H9 (cell line): ENCODE measurements at regions not wholly inside any gene's neighbourhood (a gene's known extent, or its start where the extent isn't known, plus 50 kb on each side); places are given as distances from the start of the nearest gene placed in this dataset.

ENCODE experiments used
- DNase-seq: peaks from one replicate; pipeline ENCODE4 v3.0.0-alpha.2; 2017
- H2AFZ ChIP-seq: one replicate; pipeline ENCODE4 v1.6.1; 2013; ENCODE audit warnings: mild to moderate bottlenecking, low read length, control low read depth, moderate library complexity
- H2AK5ac ChIP-seq: 2 replicates; pipeline ENCODE4 v1.6.1; 2013; ENCODE audit warnings: low read length, control low read depth, mixed read lengths; ENCODE audit not compliant: insufficient read length
- H2BK120ac ChIP-seq: one replicate; pipeline ENCODE4 v1.6.1; 2013; ENCODE audit warnings: low read depth, mild to moderate bottlenecking, low read length, control low read depth, inconsistent platforms; ENCODE audit not compliant: poor library complexity, severe bottlenecking
- H2BK12ac ChIP-seq: 2 replicates; pipeline ENCODE4 v1.6.1; 2013; ENCODE audit warnings: low read length, control low read depth, mixed read lengths, low read depth; ENCODE audit not compliant: insufficient read length
- H2BK15ac ChIP-seq: 2 replicates; pipeline ENCODE4 v1.6.1; 2013; ENCODE audit warnings: low read depth, low read length, control low read depth
- H2BK20ac ChIP-seq: one replicate; pipeline ENCODE4 v1.6.1; 2013; ENCODE audit warnings: low read depth, mild to moderate bottlenecking, low read length, control low read depth, inconsistent platforms; ENCODE audit not compliant: poor library complexity, severe bottlenecking
- H2BK5ac ChIP-seq: 2 replicates; pipeline ENCODE4 v1.6.1; 2013; ENCODE audit warnings: low read length, control low read depth, mixed read lengths; ENCODE audit not compliant: insufficient read length
- H3K14ac ChIP-seq: 2 replicates; pipeline ENCODE4 v1.6.1; 2013; ENCODE audit warnings: low read length, control low read depth; ENCODE audit not compliant: insufficient read depth
- H3K18ac ChIP-seq: 2 replicates; pipeline ENCODE4 v1.6.1; 2013; ENCODE audit warnings: low read depth, mild to moderate bottlenecking, mixed read lengths, low read length, control low read depth; ENCODE audit not compliant: insufficient read length
- H3K23ac ChIP-seq: 2 replicates; pipeline ENCODE4 v1.6.1; 2013; ENCODE audit warnings: low read length, control low read depth, mixed read lengths, low read depth; ENCODE audit not compliant: insufficient read length
- H3K23me2 ChIP-seq: 2 replicates; pipeline ENCODE4 v1.6.1; 2013; ENCODE audit warnings: low read depth, mild to moderate bottlenecking, mixed read lengths, low read length, control low read depth; ENCODE audit not compliant: insufficient read length, poor library complexity, severe bottlenecking
- H3K27ac ChIP-seq: 2 replicates; pipeline ENCODE4 v1.5.1; 2013; ENCODE audit warnings: low read length, control low read depth, mixed read lengths, low read depth; ENCODE audit not compliant: insufficient read length
- H3K27me3 ChIP-seq: 2 replicates; pipeline ENCODE4 v1.6.1; 2013; ENCODE audit warnings: low read length, control low read depth, inconsistent platforms; ENCODE audit not compliant: insufficient read depth
- H3K4ac ChIP-seq: 2 replicates; pipeline ENCODE4 v1.6.1; 2013; ENCODE audit warnings: low read depth, mild to moderate bottlenecking, control low read depth, inconsistent platforms, low read length, moderate library complexity
- H3K4me1 ChIP-seq: 2 replicates; pipeline ENCODE4 v1.6.1; 2013; ENCODE audit warnings: low read length, control low read depth, inconsistent platforms; ENCODE audit not compliant: insufficient read depth
- H3K4me2 ChIP-seq: 2 replicates; pipeline ENCODE4 v1.6.1; 2013; ENCODE audit warnings: low read length, control low read depth, mixed read lengths; ENCODE audit not compliant: insufficient read length, insufficient read depth
- H3K56ac ChIP-seq: 2 replicates; pipeline ENCODE4 v1.6.1; 2013; ENCODE audit warnings: low read depth, mild to moderate bottlenecking, mixed read lengths, low read length, control low read depth; ENCODE audit not compliant: insufficient read length
- H3K79me1 ChIP-seq: 2 replicates; pipeline ENCODE4 v1.6.1; 2013; ENCODE audit warnings: low read depth, mild to moderate bottlenecking, moderate library complexity, low read length, control low read depth, inconsistent platforms; ENCODE audit not compliant: insufficient read depth, poor library complexity, severe bottlenecking
- H3K79me2 ChIP-seq: 2 replicates; pipeline ENCODE4 v1.6.1; 2013; ENCODE audit warnings: low read length, control low read depth, inconsistent platforms; ENCODE audit not compliant: insufficient read depth
- H3K9ac ChIP-seq: 2 replicates; pipeline ENCODE4 v1.6.1; 2013; ENCODE audit warnings: low read length, control low read depth, mixed read lengths; ENCODE audit not compliant: insufficient read length; ENCODE audit errors: extremely low read depth
- H3K9me3 ChIP-seq: one replicate; pipeline ENCODE4 v1.6.1; 2013; ENCODE audit warnings: low read depth, low read length, inconsistent platforms; ENCODE audit not compliant: control insufficient read depth
- H3T11ph ChIP-seq: one replicate; pipeline ENCODE4 v1.6.1; 2013; ENCODE audit warnings: mild to moderate bottlenecking, low read length, control low read depth, inconsistent platforms
- H4K20me1 ChIP-seq: one replicate; pipeline ENCODE4 v1.6.1; 2013; ENCODE audit not compliant: control insufficient read depth, insufficient read length, insufficient read depth
- H4K5ac ChIP-seq: 2 replicates; pipeline ENCODE4 v1.6.1; 2013; ENCODE audit warnings: low read depth, mild to moderate bottlenecking, mixed read lengths, low read length, control low read depth; ENCODE audit not compliant: insufficient read length
- H4K8ac ChIP-seq: replicated peaks from 2 replicates; pipeline ENCODE4 v1.6.1; 2013; ENCODE audit warnings: low read length, control low read depth, mixed read lengths, low read depth; ENCODE audit not compliant: insufficient read length
- H4K91ac ChIP-seq: 2 replicates; pipeline ENCODE4 v1.6.1; 2013; ENCODE audit warnings: low read depth, mild to moderate bottlenecking, moderate library complexity, mixed read lengths, low read length, control low read depth; ENCODE audit not compliant: insufficient read length
- H3K27ac Mint-ChIP-seq, 3 experiments: 2 replicates in 2 of 3; 3 replicates in 1 of 3; pipeline ENCODE4 v1.8.0; 2020 to 2021; ENCODE audit warnings: mixed read lengths in 3 of 3, mild to moderate bottlenecking in 1 of 3, moderate library complexity in 1 of 3
- H3K27me3 Mint-ChIP-seq: 2 replicates; pipeline ENCODE4 v1.8.0; 2021; ENCODE audit warnings: low read depth, mild to moderate bottlenecking, moderate library complexity, mixed read lengths
- H3K36me3 Mint-ChIP-seq, 3 experiments: 2 replicates in 2 of 3; 3 replicates in 1 of 3; pipeline ENCODE4 v1.8.0; 2020 to 2021; ENCODE audit warnings: low read depth in 3 of 3, mixed read lengths in 3 of 3; ENCODE audit not compliant: insufficient read depth in 1 of 3
- H3K4me1 Mint-ChIP-seq, 2 experiments: 2 replicates each; pipeline ENCODE4 v1.8.0; 2020; ENCODE audit warnings: mixed read lengths in 2 of 2
- H3K4me3 Mint-ChIP-seq, 2 experiments: 2 replicates in 1 of 2; 3 replicates in 1 of 2; pipeline ENCODE4 v1.8.0; 2020 to 2021; ENCODE audit warnings: mild to moderate bottlenecking in 2 of 2, mixed read lengths in 2 of 2, moderate library complexity in 1 of 2
- H3K9me3 Mint-ChIP-seq, 2 experiments: 2 replicates in 1 of 2; 3 replicates in 1 of 2; pipeline ENCODE4 v1.8.0; 2020; ENCODE audit warnings: mild to moderate bottlenecking in 2 of 2, mixed read lengths in 2 of 2, moderate library complexity in 1 of 2
- CTCF ChIP-seq: fragments of 200-600 bp; sonication (generic); conservative IDR thresholded peaks from 3 replicates; pipeline ENCODE4 v1.8.0; 2021; ENCODE audit warnings: antibody characterized with exemption, mild to moderate bottlenecking
- WGBS: extraction: QIAGEN DNeasy Blood & Tissue Kit; methylation state at CpG from one replicate; pipeline ENCODE4 v1.1.7; 2013; ENCODE audit warnings: missing lambda C conversion rate, low lambda C conversion rate, mixed read lengths; ENCODE audit not compliant: insufficient read length; ENCODE audit errors: extremely low coverage; 5-methylcytosine and 5-hydroxymethylcytosine counted together

- Histone ChIP-seq H4K91ac (no peak overlapping the region), H2BK5ac (no peak overlapping the region), H3K4ac (no peak overlapping the region), H4K5ac (no peak overlapping the region), H2BK15ac (no peak overlapping the region), H2AFZ (no peak overlapping the region), H4K8ac (no peak overlapping the region), H2BK12ac (no peak overlapping the region), H3K9me3 (no peaks in the 10 kb centered on the region), H3K23me2 (no peaks in the 10 kb centered on the region), H3K18ac (no peak overlapping the region), H3K79me2 (no peaks in the 10 kb centered on the region), H2BK20ac (no peak overlapping the region), H3K4me1 (no peaks in the 10 kb centered on the region; the same call in 1 of the 2 replicates), H4K20me1 (no peaks in the 10 kb centered on the region), H3T11ph (no peak overlapping the region), H3K23ac (no peak overlapping the region), H3K27ac (no peak overlapping the region), H3K9ac (no peak overlapping the region), H3K14ac (no peak overlapping the region), H3K56ac (no peak overlapping the region), H3K4me2 (no peak overlapping the region), H2BK120ac (no peak overlapping the region), H3K79me1 (no peaks in the 10 kb centered on the region), H2AK5ac (no peak overlapping the region), H3K27me3 (no peaks in the 10 kb centered on the region)
- peaks cover 24 to 26% of the 10 kb centered on the region in 2 experiments for H3K4me1 Mint-ChIP-seq
- TF ChIP-seq CTCF, result no peak
- DNase-seq, result no peak
- H3K4me3 Mint-ChIP-seq, result no peak overlapping the region
- H3K36me3 Mint-ChIP-seq, result no peaks in the 10 kb centered on the region; a peak in 1 of 7 replicates
- WGBS, result no CpG with 5 or more reads among the region's 3 CpGs
- no peak overlapping the region for H3K27ac Mint-ChIP-seq
- H3K27me3 Mint-ChIP-seq, result peaks cover 28% of the 10 kb centered on the region
- no peaks in the 10 kb centered on the region; a peak in 1 of 5 replicates for H3K9me3 Mint-ChIP-seq
Observed at GRCh38 chr12:3924761-3925160, 51.6 kb upstream of the PARP11 start.
